ENCODE measurements at regions not wholly inside any gene's neighbourhood (a gene's known extent, or its start where the extent isn't known, plus 50 kb on each side); places are given as distances from the start of the nearest gene placed in this dataset.

- no peaks in the 10 kb centered on the region for H4K20me1 ChIP-seq (replicated peaks; ENCODE audit: insufficient read depth)
- Mint-ChIP-seq H3K36me3 (ENCODE audit: low read depth) (no peaks in the 10 kb centered on the region), H3K27me3 (ENCODE audit: insufficient read depth, low read depth, poor library complexity) (peaks cover 4% of the 10 kb centered on the region), H3K9me3 (no peaks in the 10 kb centered on the region), H3K27ac (no peak overlapping the region), H3K4me1 (peaks cover 31% of the 10 kb centered on the region), H3K4me3 (no peak overlapping the region)
- H3K79me2 ChIP-seq (replicated peaks; ENCODE audit: insufficient read depth): no peaks in the 10 kb centered on the region
- H3K36me3 ChIP-seq (ENCODE audit: insufficient read depth): no peaks in the 10 kb centered on the region
- no peak overlapping the region; the same call in 1 of the 2 replicates for H2AFZ ChIP-seq
- no peak overlapping the region for H3K4me3 ChIP-seq
- H3K9me2 ChIP-seq (ENCODE audit: insufficient read depth): 0 out of 2 replicates have a peak, but pooled peaks cover 3% of the 10 kb centered on the region
- peaks cover 8% of the 10 kb centered on the region; the same call in 1 of the 2 replicates for H3K4me1 ChIP-seq (ENCODE audit: insufficient read depth)
- H3K27me3 ChIP-seq (ENCODE audit: insufficient read depth): no peaks in the 10 kb centered on the region
- H3F3A ChIP-seq (replicated peaks; ENCODE audit: low read depth): no peaks in the 10 kb centered on the region
- H3K4me2 ChIP-seq: no peak overlapping the region
- DNase-seq (ENCODE audit: low spot score) (peak; percentile 27), ATAC-seq (peak; percentile 39; the same call in 2 of the 3 replicates)
- no peak overlapping the region for H3K27ac ChIP-seq (ENCODE audit: low read depth)
- TF ChIP-seq ZNF462 (CRISPR knock-in tag; IDR thresholded peaks at IDR 0.05) (peak; percentile 54), CTCF (conservative IDR thresholded peaks at IDR 0.05; ENCODE audit: low read depth in 2 of 2) (0 out of 4 replicates have a peak, but pooled peaks of 1 of the 2 experiments have one; percentile 9), NANOG (IDR thresholded peaks at IDR 0.05; ENCODE audit: borderline replicate concordance) (no peak), STAT1 (IDR thresholded peaks at IDR 0.05; ENCODE audit: unreplicated experiment) (no peak)
These were observed 202.6 kb upstream of the HEY2 start for GRCh38 chr6:125546841-125547251.

All from GM23338 (cell line).